Panc1 (cell line): ENCODE measurements at regions not wholly inside any gene's neighbourhood (a gene's known extent, or its start where the extent isn't known, plus 50 kb on each side); places are given as distances from the start of the nearest gene placed in this dataset.

Experiments
- ATAC-seq: fragments of 200-7000 bp; cut with Tn5 transposase; 2 replicates; pipeline ENCODE4 v1.9.1; 2020; ENCODE audit warnings: mild to moderate bottlenecking, moderate library complexity
- BruUV-seq: library from RNA; stranded (reverse); fragments of 400-500 nt; replicated peaks from 2 replicates; lab custom pipeline; 2021; lab: Mats Ljungman, UMichigan
- CTCF ChIA-PET: fragments of 300-600 bp; sonication (Branson Sonifier 250); formaldehyde crosslinking; loops from one replicate; lab custom pipeline; 2022; ENCODE audit warnings: antibody characterized with exemption; lab: Charles Lee
- POLR2A ChIA-PET: fragments of 300-600 bp; sonication (Branson Sonifier 250); formaldehyde crosslinking; loops from one replicate; lab custom pipeline; 2022; ENCODE audit warnings: antibody characterized with exemption; lab: Charles Lee
- DNase-seq: peaks from one replicate; pipeline ENCODE4 v3.0.0-alpha.2; 2010; ENCODE audit warnings: low read depth, low spot score
- H3K27ac ChIP-seq: 2 replicates; pipeline ENCODE4 v1.5.1; 2011; ENCODE audit warnings: mild to moderate bottlenecking, low read length, inconsistent platforms
- H3K27me3 ChIP-seq: fragments of 200-500 bp; sonication (Bioruptor generic); 2 replicates; pipeline ENCODE4 v1.6.0; 2014; ENCODE audit warnings: low read length, inconsistent platforms; ENCODE audit not compliant: control insufficient read depth, insufficient read depth
- H3K36me3 ChIP-seq: fragments of 200-500 bp; sonication (Bioruptor generic); 2 replicates; pipeline ENCODE4 v1.5.1; 2014; ENCODE audit warnings: inconsistent platforms, mild to moderate bottlenecking, low read length, moderate library complexity; ENCODE audit not compliant: control insufficient read depth, insufficient read depth
- H3K4me1 ChIP-seq: 2 replicates; pipeline ENCODE4 v1.5.1; 2011; ENCODE audit warnings: inconsistent platforms, mild to moderate bottlenecking, low read length, moderate library complexity; ENCODE audit not compliant: control insufficient read depth, insufficient read depth
- H3K4me3 ChIP-seq, 2 experiments: 2 replicates each; pipeline ENCODE4 v1.5.1; 2011 to 2012; ENCODE audit warnings: low read depth in 2 of 2, low read length in 2 of 2, mild to moderate bottlenecking in 2 of 2, inconsistent platforms in 1 of 2, moderate library complexity in 1 of 2
- H3K9me3 ChIP-seq: fragments of 200-500 bp; sonication (Bioruptor generic); 2 replicates; pipeline ENCODE4 v1.5.1; 2014; ENCODE audit warnings: low read depth, mild to moderate bottlenecking, inconsistent platforms, low read length, moderate library complexity; ENCODE audit not compliant: control insufficient read depth, insufficient read depth
- CTCF ChIP-seq: fragments of 450-650 bp; IDR thresholded peaks from 2 replicates; pipeline ENCODE4 v1.5.1; 2017; ENCODE audit warnings: mild to moderate bottlenecking
- POLR2AphosphoS5 ChIP-seq: IDR thresholded peaks from 2 replicates; pipeline ENCODE4 v1.6.1; 2012; ENCODE audit warnings: mild to moderate bottlenecking, low read depth, low read length, moderate library complexity
- REST ChIP-seq, 2 experiments: IDR thresholded peaks; 2 replicates each; pipeline ENCODE4 v1.6.1; 2011 to 2012; ENCODE audit warnings: low read depth in 2 of 2, control low read depth in 1 of 2, low read length in 1 of 2, mild to moderate bottlenecking in 1 of 2, moderate library complexity in 1 of 2; ENCODE audit not compliant: insufficient read depth in 1 of 2
- SIN3A ChIP-seq: IDR thresholded peaks from 2 replicates; pipeline ENCODE4 v1.6.1; 2012; ENCODE audit warnings: low read depth, mild to moderate bottlenecking, low read length, moderate library complexity, borderline replicate concordance; ENCODE audit not compliant: insufficient read depth
- TCF7L2 ChIP-seq: IDR thresholded peaks from 2 replicates; pipeline ENCODE4 v1.6.1; 2011; ENCODE audit warnings: mild to moderate bottlenecking, low read depth, low read length, inconsistent platforms
- in situ Hi-C: cut with HindIII; loops from 2 replicates; pipeline ENCODE4 v1.10.0; 2016; ENCODE audit warnings: low sequenced_read_pairs, low pct_unique_long_range_greater_than_20kb
- intact Hi-C: fragments of 100-400 bp; cut with micrococcal nuclease; formaldehyde crosslinking; loops from one replicate; pipeline ENCODE4 v1.10.0; 2022; ENCODE audit not compliant: unreplicated experiment

- H3K36me3 ChIP-seq: no peaks in the 10 kb centered on the region
- TF ChIP-seq SIN3A: no peak
- no peak for TF ChIP-seq TCF7L2
- no peak for TF ChIP-seq REST (IDR thresholded peaks at IDR 0.05; ENCODE audit: insufficient read depth in 1 of 2, low read depth in 2 of 2, low read length in 1 of 2)
- TF ChIP-seq CTCF: no peak; the same call in 1 of the 2 replicates
- no peak for TF ChIP-seq POLR2AphosphoS5
- intact Hi-C loops (no loop called here), in situ Hi-C loops (no loop called here)
- ATAC-seq: no peak
- H3K27ac ChIP-seq: no peak overlapping the region
- ChIA-PET CTCF (no interaction called here), POLR2A (no interaction called here)
- DNase-seq: no peak
- H3K27me3 ChIP-seq: no peaks in the 10 kb centered on the region
- H3K4me3 ChIP-seq: no peak overlapping the region
- H3K9me3 ChIP-seq: no peaks in the 10 kb centered on the region
- no TSS peak for BruUV-seq
- H3K4me1 ChIP-seq: no peaks in the 10 kb centered on the region
These were observed 147.4 kb upstream of the PUM3 start for GRCh38 chr9:2991292-2991691.

GRCh38 chr9:2987679-2988078 is 143.8 kb upstream of the PUM3 start:
- ChIA-PET CTCF (no interaction called here), POLR2A (no interaction called here)
- no TSS peak for BruUV-seq
- Histone ChIP-seq H3K9me3 (no peaks in the 10 kb centered on the region), H3K27ac (no peak overlapping the region), H3K4me3 (no peak overlapping the region), H3K36me3 (no peaks in the 10 kb centered on the region), H3K27me3 (no peaks in the 10 kb centered on the region), H3K4me1 (no peaks in the 10 kb centered on the region)
- TF ChIP-seq SIN3A (no peak), POLR2AphosphoS5 (no peak), TCF7L2 (no peak), REST (IDR thresholded peaks at IDR 0.05; ENCODE audit: insufficient read depth in 1 of 2, low read depth in 2 of 2, low read length in 1 of 2) (no peak), CTCF (no peak)
- DNase-seq (no peak), ATAC-seq (no peak)
- intact Hi-C loops: no loop called here
- in situ Hi-C loops: no loop called here
